ENCODE measurements at regions not wholly inside any gene's neighbourhood (a gene's known extent, or its start where the extent isn't known, plus 50 kb on each side); places are given as distances from the start of the nearest gene placed in this dataset.

GRCh38 chr2:215780313-215780712 is 233.0 kb downstream of the MREG start:
- Histone ChIP-seq H3K9me3 (ENCODE audit: control insufficient read depth in 5 of 5, low read length in 5 of 5) (no peaks in the 10 kb centered on the region), H3K9ac (ENCODE audit: low read length in 5 of 5) (no peak overlapping the region), H3K4me3 (ENCODE audit: low read depth in 1 of 5, low read length in 5 of 5) (no peak overlapping the region), H3K36me3 (ENCODE audit: control insufficient read depth in 5 of 5, insufficient read depth in 5 of 5, low read length in 5 of 5) (no peaks in the 10 kb centered on the region), H3K4me1 (ENCODE audit: control insufficient read depth in 5 of 5, insufficient read depth in 5 of 5, low read length in 5 of 5) (peaks cover 0 to 29% (median 22%) of the 10 kb centered on the region in 5 donors), H3K27me3 (ENCODE audit: control insufficient read depth in 5 of 5, insufficient read depth in 4 of 5, low read length in 5 of 5) (no peaks in the 10 kb centered on the region), H3K27ac (ENCODE audit: low read depth, low read length) (no peak overlapping the region)

DNA sequence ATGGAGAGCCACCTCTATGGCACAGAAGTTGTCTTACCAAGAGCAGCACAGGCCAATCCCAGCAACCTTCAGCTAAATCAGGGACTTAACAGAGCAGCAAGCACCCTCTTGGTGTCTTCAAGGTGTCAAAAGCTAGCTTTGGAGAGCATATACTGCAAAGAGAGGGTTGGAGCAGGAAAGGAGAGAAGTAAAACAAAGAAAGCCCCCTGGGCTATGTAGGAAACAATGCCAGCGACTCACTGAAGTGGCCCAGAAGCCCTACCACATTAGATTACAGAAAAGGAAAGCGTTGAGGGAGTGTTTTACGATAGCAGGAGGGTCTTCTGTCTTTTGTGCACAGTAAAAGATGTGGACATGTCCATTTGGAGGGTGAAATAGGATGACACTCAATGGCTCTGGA is 233.4 kb downstream of the MREG start:
- no peaks in the 10 kb centered on the region for H3K27me3 ChIP-seq (ENCODE audit: control insufficient read depth in 5 of 5, insufficient read depth in 4 of 5, low read length in 5 of 5)
- no peak overlapping the region for H3K27ac ChIP-seq (ENCODE audit: low read depth, low read length)
- H3K4me3 ChIP-seq (ENCODE audit: low read depth in 1 of 5, low read length in 5 of 5): no peak overlapping the region
- no peaks in the 10 kb centered on the region for H3K9me3 ChIP-seq (ENCODE audit: control insufficient read depth in 5 of 5, low read length in 5 of 5)
- peaks cover 0 to 29% (median 22%) of the 10 kb centered on the region in 5 donors for H3K4me1 ChIP-seq (ENCODE audit: control insufficient read depth in 5 of 5, insufficient read depth in 5 of 5, low read length in 5 of 5)
- H3K9ac ChIP-seq (ENCODE audit: low read length in 5 of 5): no peak overlapping the region
- H3K36me3 ChIP-seq (ENCODE audit: control insufficient read depth in 5 of 5, insufficient read depth in 5 of 5, low read length in 5 of 5): no peaks in the 10 kb centered on the region

- Histone ChIP-seq H3K36me3 (ENCODE audit: control insufficient read depth in 5 of 5, insufficient read depth in 5 of 5, low read length in 5 of 5) (no peaks in the 10 kb centered on the region), H3K9me3 (ENCODE audit: control insufficient read depth in 5 of 5, low read length in 5 of 5) (no peaks in the 10 kb centered on the region), H3K27me3 (ENCODE audit: control insufficient read depth in 5 of 5, insufficient read depth in 4 of 5, low read length in 5 of 5) (no peaks in the 10 kb centered on the region), H3K27ac (ENCODE audit: low read depth, low read length) (no peak overlapping the region), H3K4me1 (ENCODE audit: control insufficient read depth in 5 of 5, insufficient read depth in 5 of 5, low read length in 5 of 5) (peaks cover 0 to 11% (median 3%) of the 10 kb centered on the region in 5 donors), H3K4me3 (ENCODE audit: low read depth in 1 of 5, low read length in 5 of 5) (no peak overlapping the region), H3K9ac (ENCODE audit: low read length in 5 of 5) (no peak overlapping the region)
Observed at GRCh38 chr2:215777465-215778044, 235.8 kb downstream of the MREG start.

- no peak overlapping the region for H3K27ac ChIP-seq (ENCODE audit: low read depth, low read length)
- H3K9me3 ChIP-seq (ENCODE audit: control insufficient read depth in 5 of 5, low read length in 5 of 5): no peaks in the 10 kb centered on the region
- peaks cover 0 to 9% (median 0%) of the 10 kb centered on the region in 5 donors for H3K4me1 ChIP-seq (ENCODE audit: control insufficient read depth in 5 of 5, insufficient read depth in 5 of 5, low read length in 5 of 5)
- no peak overlapping the region for H3K4me3 ChIP-seq (ENCODE audit: low read depth in 1 of 5, low read length in 5 of 5)
- H3K9ac ChIP-seq (ENCODE audit: low read length in 5 of 5): no peak overlapping the region
- no peaks in the 10 kb centered on the region for H3K36me3 ChIP-seq (ENCODE audit: control insufficient read depth in 5 of 5, insufficient read depth in 5 of 5, low read length in 5 of 5)
- no peaks in the 10 kb centered on the region for H3K27me3 ChIP-seq (ENCODE audit: control insufficient read depth in 5 of 5, insufficient read depth in 4 of 5, low read length in 5 of 5)
Observed at GRCh38 chr2:215775106-215775505, 238.2 kb downstream of the MREG start.

GRCh38 chr2:215773728-215774127 is 239.6 kb downstream of the MREG start:
- no peaks in the 10 kb centered on the region for H3K27me3 ChIP-seq (ENCODE audit: control insufficient read depth in 5 of 5, insufficient read depth in 4 of 5, low read length in 5 of 5)
- no peaks in the 10 kb centered on the region for H3K9me3 ChIP-seq (ENCODE audit: control insufficient read depth in 5 of 5, low read length in 5 of 5)
- H3K4me1 ChIP-seq (ENCODE audit: control insufficient read depth in 5 of 5, insufficient read depth in 5 of 5, low read length in 5 of 5): peaks cover 0 to 9% (median 0%) of the 10 kb centered on the region in 5 donors
- H3K9ac ChIP-seq (ENCODE audit: low read length in 5 of 5): no peak overlapping the region
- no peak overlapping the region for H3K27ac ChIP-seq (ENCODE audit: low read depth, low read length)
- H3K4me3 ChIP-seq (ENCODE audit: low read depth in 1 of 5, low read length in 5 of 5): no peak overlapping the region
- H3K36me3 ChIP-seq (ENCODE audit: control insufficient read depth in 5 of 5, insufficient read depth in 5 of 5, low read length in 5 of 5): no peaks in the 10 kb centered on the region

DNA sequence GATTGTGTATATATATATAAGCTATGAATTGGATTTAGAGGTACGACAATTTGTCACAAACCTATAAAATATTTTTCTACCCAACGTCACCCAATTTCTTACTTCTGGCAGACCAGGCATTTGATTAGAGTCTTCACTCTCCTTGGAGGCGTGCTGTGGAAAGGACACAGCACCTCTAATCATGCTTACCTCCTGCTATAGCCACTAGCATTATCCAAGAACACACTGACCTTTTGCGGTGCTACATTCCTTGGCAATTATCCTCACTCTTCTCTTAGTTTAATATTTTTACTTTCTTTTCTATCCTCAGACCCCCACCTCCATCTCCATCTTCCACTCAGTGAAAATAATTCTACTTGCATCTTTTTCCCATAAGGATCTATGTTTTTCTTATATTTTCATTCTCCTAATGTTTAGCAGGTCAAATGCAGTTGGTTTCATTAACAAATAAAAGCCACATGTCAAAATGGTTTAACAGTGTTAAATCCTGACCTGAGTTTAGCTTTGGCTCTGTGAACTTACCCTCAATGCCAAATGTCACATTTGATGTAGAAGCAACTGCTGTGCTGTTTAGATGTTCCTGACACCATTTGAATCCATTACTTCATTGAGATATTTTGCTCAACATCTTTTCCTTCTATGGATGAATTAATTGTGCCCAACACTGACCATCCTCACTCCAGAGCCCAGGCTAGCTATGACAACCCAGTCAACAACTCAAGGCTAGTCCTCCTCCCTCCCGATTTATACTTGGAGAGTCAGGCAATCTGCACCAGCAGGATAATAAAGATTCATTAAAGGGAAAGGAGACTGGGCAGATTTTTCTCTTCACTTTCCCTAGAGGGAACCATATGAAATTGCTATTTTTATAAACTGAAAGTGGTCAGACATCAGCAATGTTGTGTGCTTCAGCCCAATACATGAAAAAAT is 240.5 kb downstream of the MREG start:
- H3K27ac ChIP-seq (ENCODE audit: low read depth, low read length): no peak overlapping the region

GRCh38 chr2:215772003-215772402 is 241.3 kb downstream of the MREG start:
- Histone ChIP-seq H3K27ac (ENCODE audit: low read depth, low read length) (no peak overlapping the region), H3K27me3 (ENCODE audit: control insufficient read depth in 5 of 5, insufficient read depth in 4 of 5, low read length in 5 of 5) (no peaks in the 10 kb centered on the region), H3K4me3 (ENCODE audit: low read depth in 1 of 5, low read length in 5 of 5) (no peak overlapping the region), H3K9ac (ENCODE audit: low read length in 5 of 5) (no peak overlapping the region), H3K4me1 (ENCODE audit: control insufficient read depth in 5 of 5, insufficient read depth in 5 of 5, low read length in 5 of 5) (peaks cover 0 to 3% (median 0%) of the 10 kb centered on the region in 5 donors), H3K9me3 (ENCODE audit: control insufficient read depth in 5 of 5, low read length in 5 of 5) (peaks cover 0 to 8% (median 8%) of the 10 kb centered on the region in 5 donors), H3K36me3 (ENCODE audit: control insufficient read depth in 5 of 5, insufficient read depth in 5 of 5, low read length in 5 of 5) (no peaks in the 10 kb centered on the region)

More for the DNA sequence above, 240.5 kb downstream of the MREG start:
- no peak overlapping the region for H3K9ac ChIP-seq (ENCODE audit: low read length in 5 of 5)
- H3K9me3 ChIP-seq (ENCODE audit: control insufficient read depth in 5 of 5, low read length in 5 of 5): peaks cover 0 to 5% (median 3%) of the 10 kb centered on the region in 5 donors
- no peaks in the 10 kb centered on the region for H3K36me3 ChIP-seq (ENCODE audit: control insufficient read depth in 5 of 5, insufficient read depth in 5 of 5, low read length in 5 of 5)
- peaks cover 0 to 9% (median 0%) of the 10 kb centered on the region in 5 donors for H3K4me1 ChIP-seq (ENCODE audit: control insufficient read depth in 5 of 5, insufficient read depth in 5 of 5, low read length in 5 of 5)
- no peaks in the 10 kb centered on the region for H3K27me3 ChIP-seq (ENCODE audit: control insufficient read depth in 5 of 5, insufficient read depth in 4 of 5, low read length in 5 of 5)
- H3K4me3 ChIP-seq (ENCODE audit: low read depth in 1 of 5, low read length in 5 of 5): no peak overlapping the region

GRCh38 chr2:215771241-215771640 is 242.1 kb downstream of the MREG start:
- Histone ChIP-seq H3K4me3 (ENCODE audit: low read depth in 1 of 5, low read length in 5 of 5) (no peak overlapping the region), H3K9ac (ENCODE audit: low read length in 5 of 5) (no peak overlapping the region), H3K27ac (ENCODE audit: low read depth, low read length) (no peak overlapping the region), H3K4me1 (ENCODE audit: control insufficient read depth in 5 of 5, insufficient read depth in 5 of 5, low read length in 5 of 5) (peaks cover 0 to 2% (median 0%) of the 10 kb centered on the region in 5 donors), H3K9me3 (ENCODE audit: control insufficient read depth in 5 of 5, low read length in 5 of 5) (peaks cover 0 to 8% (median 8%) of the 10 kb centered on the region in 5 donors), H3K27me3 (ENCODE audit: control insufficient read depth in 5 of 5, insufficient read depth in 4 of 5, low read length in 5 of 5) (no peaks in the 10 kb centered on the region), H3K36me3 (ENCODE audit: control insufficient read depth in 5 of 5, insufficient read depth in 5 of 5, low read length in 5 of 5) (no peaks in the 10 kb centered on the region)

GRCh38 chr2:215770668-215771067 is 242.7 kb downstream of the MREG start:
- Histone ChIP-seq H3K4me3 (ENCODE audit: low read depth in 1 of 5, low read length in 5 of 5) (no peak overlapping the region), H3K27ac (ENCODE audit: low read depth, low read length) (no peak overlapping the region), H3K9me3 (ENCODE audit: control insufficient read depth in 5 of 5, low read length in 5 of 5) (peaks cover 0 to 8% (median 8%) of the 10 kb centered on the region in 5 donors), H3K36me3 (ENCODE audit: control insufficient read depth in 5 of 5, insufficient read depth in 5 of 5, low read length in 5 of 5) (no peaks in the 10 kb centered on the region), H3K4me1 (ENCODE audit: control insufficient read depth in 5 of 5, insufficient read depth in 5 of 5, low read length in 5 of 5) (peaks cover 0 to 2% (median 0%) of the 10 kb centered on the region in 5 donors), H3K27me3 (ENCODE audit: control insufficient read depth in 5 of 5, insufficient read depth in 4 of 5, low read length in 5 of 5) (no peaks in the 10 kb centered on the region), H3K9ac (ENCODE audit: low read length in 5 of 5) (no peak overlapping the region)

GRCh38 chr2:215769246-215769645 is 244.1 kb downstream of the MREG start:
- no peak overlapping the region for H3K9ac ChIP-seq (ENCODE audit: low read length in 5 of 5)
- peaks cover 0 to 8% (median 8%) of the 10 kb centered on the region in 5 donors for H3K9me3 ChIP-seq (ENCODE audit: control insufficient read depth in 5 of 5, low read length in 5 of 5)
- H3K4me3 ChIP-seq (ENCODE audit: low read depth in 1 of 5, low read length in 5 of 5): no peak overlapping the region
- H3K36me3 ChIP-seq (ENCODE audit: control insufficient read depth in 5 of 5, insufficient read depth in 5 of 5, low read length in 5 of 5): no peaks in the 10 kb centered on the region
- H3K27ac ChIP-seq (ENCODE audit: low read depth, low read length): no peak overlapping the region
- H3K4me1 ChIP-seq (ENCODE audit: control insufficient read depth in 5 of 5, insufficient read depth in 5 of 5, low read length in 5 of 5): peaks cover 0 to 6% (median 5%) of the 10 kb centered on the region in 5 donors
- H3K27me3 ChIP-seq (ENCODE audit: control insufficient read depth in 5 of 5, insufficient read depth in 4 of 5, low read length in 5 of 5): no peaks in the 10 kb centered on the region
